ENCODE measurements at regions not wholly inside any gene's neighbourhood (a gene's known extent, or its start where the extent isn't known, plus 50 kb on each side); places are given as distances from the start of the nearest gene placed in this dataset.

GRCh38 chr2:41079011-41079410 lies 627.1 kb upstream of the SLC8A1 start:
- FAIRE-seq = no peak

GRCh38 chr2:41084321-41084720 lies 632.4 kb upstream of the SLC8A1 start:
- no peak for FAIRE-seq

GRCh38 chr2:41087946-41088345 lies 636.1 kb upstream of the SLC8A1 start:
- FAIRE-seq = no peak

- no peak for FAIRE-seq
Measured at GRCh38 chr2:41101281-41101680, 649.4 kb upstream of the SLC8A1 start.

- no peak for FAIRE-seq
Measured at GRCh38 chr2:41109744-41110143, 657.9 kb upstream of the SLC8A1 start.

GRCh38 chr2:41111836-41112627 lies 660.1 kb upstream of the SLC8A1 start:
- peak; percentile 98 for FAIRE-seq

GRCh38 chr2:41116106-41116797 lies 664.4 kb upstream of the SLC8A1 start:
- FAIRE-seq = no peak

GRCh38 chr2:41119489-41119888 lies 667.6 kb upstream of the SLC8A1 start:
- FAIRE-seq = no peak

- FAIRE-seq = no peak
Measured at GRCh38 chr2:41123341-41123740, 671.5 kb upstream of the SLC8A1 start.

GRCh38 chr2:41127351-41127750 lies 675.5 kb upstream of the SLC8A1 start:
- FAIRE-seq = no peak

GRCh38 chr2:41129988-41130387 lies 678.1 kb upstream of the SLC8A1 start:
- FAIRE-seq = no peak

GRCh38 chr2:41137031-41137430 lies 685.1 kb upstream of the SLC8A1 start:
- FAIRE-seq = no peak

GRCh38 chr2:41141146-41141791 lies 689.4 kb upstream of the SLC8A1 start:
- FAIRE-seq = no peak

- FAIRE-seq = no peak
Measured at GRCh38 chr2:41142478-41142877, 690.6 kb upstream of the SLC8A1 start.

- no peak for FAIRE-seq
Measured at GRCh38 chr2:41145066-41145465, 693.2 kb upstream of the SLC8A1 start.

- FAIRE-seq = no peak
Measured at GRCh38 chr2:41149054-41149453, 697.2 kb upstream of the SLC8A1 start.

GRCh38 chr2:41151746-41152145 lies 699.9 kb upstream of the SLC8A1 start:
- FAIRE-seq = no peak

GRCh38 chr2:41152318-41152717 lies 700.4 kb upstream of the SLC8A1 start:
- FAIRE-seq = no peak

GRCh38 chr2:41160439-41160838 lies 708.5 kb upstream of the SLC8A1 start:
- no peak for FAIRE-seq

- FAIRE-seq = no peak
Measured at GRCh38 chr2:41167014-41167413, 715.1 kb upstream of the SLC8A1 start.

- no peak for FAIRE-seq
Measured at GRCh38 chr2:41169744-41170143, 717.9 kb upstream of the SLC8A1 start.

- no peak for FAIRE-seq
Measured at GRCh38 chr2:41170589-41170988, 718.7 kb upstream of the SLC8A1 start.

GRCh38 chr2:41180387-41180786 lies 728.5 kb upstream of the SLC8A1 start:
- FAIRE-seq = no peak

GRCh38 chr2:41182961-41183360 lies 731.1 kb upstream of the SLC8A1 start:
- no peak for FAIRE-seq
